ELF-1 (cell line): ENCODE measurements at regions not wholly inside any gene's neighbourhood (a gene's known extent, or its start where the extent isn't known, plus 50 kb on each side); places are given as distances from the start of the nearest gene placed in this dataset.

Experiments
- DNase-seq: peaks from one replicate; pipeline ENCODE4 v3.0.0-alpha.2; 2016; ENCODE audit warnings: low read depth, low spot score

DNA sequence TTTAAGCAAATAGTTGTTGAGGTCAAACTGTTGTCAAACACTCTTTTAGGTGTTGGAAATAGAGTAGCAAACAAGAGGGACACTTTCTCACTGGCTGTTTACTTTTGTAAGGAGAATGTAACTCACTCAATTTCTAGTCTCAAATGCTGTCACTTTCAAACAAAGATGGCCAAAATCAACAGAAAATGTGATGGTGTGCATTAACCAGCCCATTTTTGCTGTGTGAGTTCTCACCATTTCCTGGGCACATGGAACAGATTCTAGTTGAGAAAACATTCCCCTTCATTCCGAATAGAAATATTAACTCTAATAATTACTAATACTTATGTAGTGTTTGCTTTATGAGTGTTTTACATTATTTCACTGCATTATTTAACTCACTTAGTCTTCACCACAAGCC, 128.2 kb upstream of the XYLT1 start:
- no peak for DNase-seq

DNA sequence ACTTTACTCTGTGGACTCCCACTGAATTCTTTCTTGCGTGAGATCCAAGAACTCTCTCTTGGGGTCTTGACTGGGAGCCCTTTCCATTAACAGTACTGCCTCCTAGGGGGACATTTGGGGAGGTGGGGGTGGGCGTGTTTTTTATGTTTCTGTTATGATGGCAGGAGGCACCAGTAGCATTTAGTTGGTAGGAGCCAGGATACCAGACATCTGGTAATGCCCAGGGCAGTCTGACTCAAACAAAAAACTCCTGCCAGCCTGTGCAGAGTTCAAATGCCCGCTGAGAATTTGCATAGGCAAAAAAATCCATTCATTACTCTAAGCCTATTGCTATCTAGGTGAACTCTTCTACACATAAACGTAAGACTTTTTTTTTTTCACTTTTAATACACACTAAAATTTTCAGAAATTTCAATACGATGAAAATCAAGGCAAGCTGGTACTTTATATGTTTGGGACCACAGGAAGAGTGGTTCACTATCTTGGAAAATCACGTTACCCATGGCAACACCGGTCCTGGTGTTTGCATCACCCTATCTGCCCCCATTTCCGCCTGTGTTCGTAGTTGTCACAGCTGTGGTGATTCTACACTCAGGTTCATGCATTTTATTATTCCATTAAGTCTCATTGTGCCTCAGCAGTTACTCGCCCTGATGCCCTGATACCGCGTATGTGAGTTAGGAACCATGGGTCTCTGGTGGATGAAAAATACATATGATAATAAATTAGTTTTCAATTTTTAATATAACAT, 121.1 kb upstream of the XYLT1 start:
- no peak for DNase-seq

DNA sequence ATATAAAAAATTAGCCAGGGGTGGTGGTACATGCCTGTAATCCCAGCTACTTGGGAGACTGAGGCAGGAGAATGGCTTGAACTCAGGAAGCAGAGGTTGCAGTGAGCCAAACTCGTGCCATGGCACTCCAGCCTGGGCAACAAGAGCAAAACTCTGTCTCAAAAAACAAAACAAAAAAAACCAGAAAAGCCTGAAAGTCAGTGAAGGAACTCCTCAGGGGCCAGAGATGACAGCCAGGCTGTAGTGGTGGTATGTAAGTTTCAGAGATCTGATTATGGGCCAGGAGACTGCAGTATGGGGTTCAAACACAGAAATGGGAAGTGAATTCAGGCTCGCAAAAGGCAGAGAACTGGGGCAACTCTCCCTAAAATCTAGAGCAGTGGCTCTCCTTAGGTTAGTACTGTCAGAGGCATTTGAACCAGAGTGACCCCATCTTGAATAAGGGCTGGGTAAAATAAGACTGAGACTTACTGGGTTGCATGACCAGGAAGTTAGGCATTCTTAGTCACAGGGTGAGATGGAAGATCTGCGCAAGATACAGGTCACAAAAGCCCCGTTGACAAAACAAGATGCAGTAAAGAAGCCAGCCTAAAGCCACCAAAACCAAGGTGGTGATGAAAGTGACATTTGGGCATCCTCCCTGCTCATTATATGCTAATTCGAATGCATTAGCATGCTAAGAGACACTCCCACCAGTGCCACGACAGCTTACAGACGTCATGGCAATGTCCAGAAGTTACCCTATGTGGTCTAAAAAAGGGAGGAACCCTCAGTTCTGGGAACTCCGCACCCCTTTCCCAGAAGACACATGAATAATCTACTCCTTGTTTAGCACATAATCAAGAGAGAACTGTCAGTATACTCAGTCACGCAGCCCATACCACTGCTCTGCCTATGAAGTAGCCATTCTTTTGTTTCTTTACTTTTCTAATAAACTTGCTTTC, 120.2 kb upstream of the XYLT1 start:
- DNase-seq, result no peak

DNA sequence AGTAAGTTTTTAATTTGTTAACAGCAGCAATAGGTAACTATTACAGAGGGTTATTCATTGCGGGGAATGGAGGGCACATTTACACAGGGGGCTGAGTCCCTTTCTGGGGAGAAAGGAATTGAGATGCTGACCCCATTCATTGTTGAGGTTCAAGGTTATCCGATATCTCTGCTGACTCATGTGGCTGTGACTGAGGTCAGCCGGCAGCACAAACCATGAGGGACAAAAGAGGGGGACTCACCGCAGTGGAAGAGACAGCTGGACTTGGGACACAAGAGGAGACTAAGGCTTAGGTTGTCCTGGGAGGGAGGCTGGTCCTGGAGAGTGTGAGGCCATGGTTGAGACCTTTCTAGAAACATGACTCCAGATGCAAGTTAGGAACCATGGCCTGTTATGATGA, 119.1 kb upstream of the XYLT1 start:
- DNase-seq, result no peak

DNA sequence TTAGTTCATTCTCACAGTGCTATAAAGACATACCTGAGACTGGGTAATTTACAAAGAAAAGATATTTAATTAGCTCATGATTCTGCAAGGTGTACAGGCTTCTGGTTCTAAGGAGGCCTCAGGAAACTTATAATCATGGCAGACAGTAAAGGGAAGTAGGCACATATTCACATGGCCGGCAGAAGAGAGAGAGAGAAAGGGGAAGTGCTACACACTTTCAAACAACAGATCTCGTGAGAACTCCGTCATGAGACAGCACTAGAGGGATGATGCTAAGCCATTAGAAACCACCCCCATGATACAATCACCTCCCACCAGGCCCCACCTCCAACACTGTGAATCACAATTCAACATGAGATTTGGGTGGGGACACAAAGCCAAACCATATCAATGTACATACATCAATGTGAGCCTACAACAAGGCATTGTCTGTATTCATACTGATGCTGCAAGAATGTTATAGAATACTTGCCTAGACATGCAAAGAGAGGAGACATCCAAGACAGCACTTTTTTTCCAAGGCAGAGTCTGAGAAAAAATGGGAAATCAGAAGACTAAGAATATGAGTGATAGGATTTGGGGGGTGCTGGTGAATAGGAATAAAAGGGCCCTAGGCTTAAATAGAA, 114.8 kb upstream of the XYLT1 start:
- DNase-seq, result no peak

DNA sequence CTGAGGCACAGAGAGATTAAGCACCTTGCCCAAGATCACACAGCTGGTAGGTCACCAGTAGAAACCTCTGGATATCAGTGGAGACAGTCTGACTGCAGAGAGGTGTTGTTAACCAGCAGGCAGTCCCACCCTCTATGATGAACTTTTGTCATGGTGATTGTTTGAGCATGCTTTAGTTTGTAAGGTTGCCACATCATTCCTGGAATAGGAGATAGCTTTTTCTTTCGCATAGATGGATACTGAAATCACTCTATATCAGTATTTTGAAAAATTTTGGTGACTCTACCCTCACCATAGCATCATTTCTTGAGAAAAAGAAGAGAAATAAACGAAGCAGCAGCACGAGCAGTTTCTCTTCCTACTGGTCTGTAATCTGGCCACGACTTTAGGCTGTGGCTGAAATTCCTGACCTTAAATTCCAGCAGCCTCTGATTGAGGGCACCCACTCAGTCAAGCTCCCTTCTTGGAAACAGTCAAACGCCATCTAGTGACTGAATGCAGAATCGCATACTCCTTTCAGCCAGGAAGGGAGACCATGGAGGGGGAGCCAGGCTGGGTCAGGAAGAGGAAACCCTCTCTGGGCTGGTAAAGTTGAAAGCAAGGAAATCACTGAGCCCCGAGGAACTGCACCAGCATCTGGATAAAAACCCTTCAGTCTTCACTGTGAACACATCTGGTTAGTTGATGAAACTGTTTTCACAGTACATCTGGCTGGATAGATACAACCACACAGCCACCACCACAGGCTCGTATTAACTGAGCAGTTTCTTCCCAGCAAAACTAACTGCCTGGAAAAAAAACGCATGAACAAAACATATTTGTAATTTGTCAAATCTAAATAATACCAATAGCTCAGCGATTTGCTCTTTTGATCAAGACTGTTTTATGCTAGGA, 108.5 kb upstream of the XYLT1 start:
- peak; percentile 89 for DNase-seq

DNA sequence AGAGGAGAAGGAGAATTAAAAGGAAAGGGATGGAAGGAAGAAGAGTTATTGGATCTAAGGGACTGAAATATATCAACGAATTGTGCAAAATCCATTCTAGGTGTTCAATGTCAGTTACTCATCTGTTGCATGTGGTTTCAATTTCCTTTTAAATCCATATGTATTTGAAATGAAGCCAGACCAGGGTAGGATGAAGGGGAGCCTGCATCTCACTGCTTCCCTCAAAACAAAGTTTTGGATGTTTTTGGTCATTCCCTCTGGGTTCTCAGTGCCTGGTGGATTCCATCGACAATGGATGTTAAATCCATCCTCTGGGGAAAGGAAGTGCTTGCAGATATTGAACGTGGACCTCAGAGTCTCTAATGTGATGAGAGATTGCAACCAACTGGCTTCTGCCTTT, 103.5 kb upstream of the XYLT1 start:
- no peak for DNase-seq

DNA sequence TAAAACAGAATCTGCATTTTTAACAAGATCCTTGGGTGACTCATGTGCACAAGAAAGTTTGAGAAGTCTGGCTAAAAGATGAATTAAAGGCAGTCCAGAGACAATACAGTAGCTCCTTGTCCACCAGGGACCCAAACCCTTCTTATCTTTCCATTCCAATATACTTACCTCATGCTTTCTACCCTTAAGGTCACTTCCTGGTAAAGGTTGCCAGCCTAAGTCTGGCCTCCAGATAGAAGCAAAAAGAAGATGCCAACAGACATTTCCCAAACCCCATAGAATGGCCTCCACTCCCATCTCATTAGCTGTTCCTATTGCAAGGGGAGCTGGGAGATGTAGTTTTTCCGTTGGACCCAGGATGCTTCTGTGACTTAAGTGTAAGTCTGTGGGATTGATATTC, 101.4 kb upstream of the XYLT1 start:
- no peak for DNase-seq

DNA sequence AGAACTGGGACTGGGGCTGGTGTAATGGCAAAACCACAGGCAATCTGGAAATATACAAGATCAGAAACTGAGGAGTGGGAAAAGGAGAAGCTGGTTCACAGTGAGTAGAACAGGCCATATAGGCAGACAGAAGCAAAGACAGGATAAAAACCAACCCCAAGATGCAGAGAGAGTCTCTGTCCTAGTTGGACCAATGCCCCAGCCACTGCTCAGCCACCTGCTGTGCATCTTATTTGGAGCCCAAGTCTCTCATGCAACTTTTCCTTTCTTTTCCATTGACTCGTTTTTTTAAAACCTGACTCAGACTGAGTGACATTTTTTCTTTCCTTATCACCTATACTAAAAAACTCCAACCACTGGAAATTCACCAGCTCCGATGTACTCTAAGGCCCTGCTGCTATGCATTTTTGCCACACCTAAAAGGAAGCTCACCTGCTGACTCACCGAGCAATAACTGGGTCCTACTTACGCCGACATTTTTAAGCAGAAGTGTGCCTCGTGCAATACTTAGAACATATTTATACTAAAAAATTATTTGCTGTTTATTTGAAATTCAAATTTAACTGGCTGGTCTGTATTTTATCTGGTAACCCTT, 100.8 kb upstream of the XYLT1 start:
- no peak for DNase-seq

DNA sequence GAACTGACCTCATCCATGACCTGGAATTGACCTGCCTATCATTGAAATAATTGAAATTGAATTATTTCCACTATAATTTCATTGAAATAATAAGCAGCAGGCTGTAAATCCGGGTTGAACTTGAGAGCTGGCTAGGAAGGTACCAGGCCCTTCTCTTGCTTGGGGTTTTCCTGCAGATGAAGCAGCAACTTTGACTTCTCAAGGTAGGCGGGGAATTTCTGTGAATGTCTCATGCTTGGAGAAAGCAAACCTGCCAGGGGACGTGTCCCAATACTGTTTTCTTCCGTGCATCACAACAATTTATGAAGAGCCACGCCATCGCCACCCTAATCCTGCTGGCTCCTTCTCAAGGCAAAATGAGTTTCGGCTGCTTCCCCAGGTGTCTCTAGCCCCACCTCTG, 97.5 kb upstream of the XYLT1 start:
- DNase-seq, result no peak

DNA sequence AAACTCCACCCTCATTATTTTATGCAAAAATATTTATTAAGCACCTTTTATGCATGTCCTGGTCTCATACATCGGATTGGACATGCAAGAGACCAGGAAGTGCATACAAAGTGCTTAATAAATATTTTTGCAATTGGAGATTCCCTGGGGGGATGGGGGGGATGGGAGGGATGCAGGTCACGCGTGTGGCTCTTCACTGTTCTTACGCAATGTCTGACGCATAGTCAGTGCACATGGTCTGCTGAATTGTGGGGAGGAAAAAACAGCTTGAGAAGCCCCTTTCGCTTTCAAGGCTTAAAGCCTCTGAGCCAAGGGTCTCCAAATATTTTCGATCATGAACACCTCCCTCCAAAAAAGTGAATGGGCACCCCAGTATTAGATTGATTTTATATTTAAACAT, 96.7 kb upstream of the XYLT1 start:
- no peak for DNase-seq

DNA sequence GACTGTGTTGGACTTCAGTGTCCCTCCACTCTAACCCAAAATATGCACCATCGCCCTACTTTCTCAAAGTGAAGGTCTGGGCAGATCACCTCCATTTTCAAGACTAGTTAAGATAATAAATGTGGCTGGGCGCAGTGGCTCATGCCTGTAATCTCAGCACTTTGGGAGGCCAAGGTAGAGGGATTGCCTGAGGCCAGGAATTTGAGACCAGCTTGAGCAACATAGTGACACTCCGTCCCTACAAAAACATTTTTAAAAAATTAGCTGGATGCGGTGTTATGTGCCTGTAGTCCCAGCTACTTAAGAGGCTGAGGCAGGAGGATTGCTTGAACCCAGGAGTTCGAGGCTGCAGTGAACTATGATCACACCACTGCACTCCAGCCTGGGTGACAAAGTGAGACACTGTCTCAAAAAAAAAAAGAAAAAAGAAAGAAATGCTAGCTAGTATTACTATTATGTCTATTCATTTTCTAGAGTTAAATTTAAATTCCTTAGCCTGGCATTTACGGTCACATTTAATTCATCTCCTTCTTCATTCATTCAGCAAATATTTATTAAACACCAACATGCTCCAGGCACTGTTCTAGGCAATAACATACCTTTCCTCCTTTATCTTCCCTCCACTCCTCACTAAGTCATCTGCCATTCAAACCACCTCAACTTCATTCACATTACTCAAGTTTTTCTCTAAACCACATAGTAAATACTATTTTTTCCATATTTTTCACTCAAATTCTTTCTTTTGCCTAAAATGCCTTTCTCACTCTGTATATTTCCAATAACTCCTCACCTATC, 96.1 kb upstream of the XYLT1 start:
- DNase-seq, result no peak

DNA sequence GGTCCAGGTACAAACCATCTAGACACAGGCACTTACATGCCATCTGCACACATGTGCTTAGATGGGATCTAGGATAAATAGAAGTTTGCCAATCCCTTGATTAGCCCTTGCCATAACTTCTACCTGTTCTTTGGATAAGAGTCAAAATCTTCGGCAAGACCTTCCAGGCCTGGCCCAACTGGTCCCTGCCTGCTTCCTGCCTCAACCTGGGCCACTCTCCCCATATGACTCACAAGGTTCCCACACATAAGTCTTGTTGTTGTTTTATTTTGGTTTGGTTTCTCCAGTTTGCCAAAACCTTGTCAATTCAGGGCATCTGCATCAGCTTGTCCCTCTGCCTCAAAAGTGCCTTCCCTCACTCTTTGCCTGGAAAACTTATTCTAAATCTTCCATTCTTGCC, 95.3 kb upstream of the XYLT1 start:
- DNase-seq, result no peak

DNA sequence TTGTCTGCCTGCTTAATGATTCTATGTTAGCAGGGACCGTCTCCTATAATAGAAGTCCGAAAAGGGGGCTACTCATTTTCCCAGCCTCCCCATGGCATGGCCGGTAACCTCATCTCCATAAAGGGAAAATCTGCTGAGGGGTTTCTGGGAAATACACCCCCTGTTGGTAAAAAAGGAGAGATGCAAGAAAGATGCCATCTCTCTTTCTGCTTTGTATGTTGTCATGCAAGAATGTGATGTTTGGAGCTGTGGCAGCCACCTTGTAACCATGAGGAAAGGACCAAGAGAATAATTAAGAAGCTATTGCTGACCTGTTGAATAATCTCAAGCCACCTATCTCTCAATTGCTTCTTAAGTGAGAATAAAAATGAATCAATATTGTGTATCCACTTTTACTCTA, 94.8 kb upstream of the XYLT1 start:
- DNase-seq, result no peak

DNA sequence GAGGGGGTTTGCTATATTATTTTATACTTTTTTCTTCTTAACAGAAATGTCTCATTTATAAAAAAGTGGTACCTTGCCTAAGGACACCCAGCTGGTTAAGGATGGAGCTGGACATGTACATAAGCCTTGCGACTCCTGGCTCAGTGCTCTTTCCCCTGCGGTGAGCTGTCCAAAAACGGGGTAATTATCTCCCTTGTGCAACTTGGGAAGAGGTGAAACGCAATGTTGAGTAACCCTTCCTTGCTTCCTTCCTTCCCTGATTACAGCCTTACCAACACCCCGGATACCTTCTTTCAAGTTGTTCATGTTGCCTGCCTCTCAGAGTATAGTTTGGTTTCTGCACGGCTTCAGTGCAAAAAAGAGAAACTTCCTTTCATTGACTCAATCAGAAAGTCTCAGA, 94.1 kb upstream of the XYLT1 start:
- DNase-seq, result no peak

DNA sequence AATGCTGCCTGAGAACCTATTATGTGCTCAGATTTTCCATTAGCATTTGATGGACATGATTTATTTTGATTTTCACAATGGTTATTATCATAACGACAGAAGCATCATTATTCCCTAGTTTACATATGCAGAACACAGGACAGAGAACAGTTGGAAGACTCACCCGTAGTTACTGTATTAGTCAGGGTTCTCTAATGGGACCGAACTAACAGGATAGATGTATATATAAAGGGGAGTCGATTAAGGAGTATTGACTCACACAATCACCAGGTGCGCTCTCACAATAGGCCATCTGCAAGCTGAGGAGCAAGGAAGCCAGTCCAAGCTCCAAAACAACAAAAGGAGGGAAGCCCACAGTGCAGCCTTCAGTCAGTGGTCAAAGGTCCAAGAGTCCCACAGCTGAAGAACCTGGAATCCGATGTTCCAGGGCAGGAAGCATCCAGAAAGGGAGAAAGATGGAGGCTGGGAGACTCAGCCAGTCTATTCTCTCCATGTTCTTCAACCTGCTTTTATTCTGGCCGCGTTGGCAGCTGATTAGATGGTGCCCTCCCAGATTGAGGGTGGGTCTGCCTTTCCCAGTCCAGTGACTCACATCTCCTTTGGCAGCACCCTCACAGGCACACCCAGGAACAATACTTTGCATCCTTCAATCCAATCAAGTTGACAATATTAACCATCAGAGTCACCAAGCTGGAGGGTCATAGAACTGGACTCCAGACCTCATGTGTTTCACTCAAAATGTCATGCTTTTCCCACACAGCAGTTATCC, 92.7 kb upstream of the XYLT1 start:
- no peak for DNase-seq

DNA sequence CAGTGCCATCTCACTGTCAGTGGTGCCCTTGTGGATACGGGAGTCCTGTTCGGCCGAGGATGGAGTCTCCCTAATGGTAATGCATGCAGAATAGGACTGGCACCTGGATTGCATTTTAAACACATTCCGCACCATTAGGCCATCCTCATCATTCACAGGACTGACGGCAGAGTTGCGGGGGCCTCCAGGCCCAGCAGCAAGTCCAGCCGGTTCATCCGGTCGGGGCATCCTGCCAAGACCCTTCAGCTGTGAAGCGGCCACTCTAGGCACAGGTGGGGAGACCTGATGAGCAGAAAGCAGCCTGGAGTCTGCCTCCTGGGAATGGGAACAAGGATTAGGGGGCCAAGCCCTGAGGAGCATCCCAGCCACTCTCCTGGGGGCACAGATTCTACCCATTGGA, 90.3 kb upstream of the XYLT1 start:
- DNase-seq, result peak; percentile 25

DNA sequence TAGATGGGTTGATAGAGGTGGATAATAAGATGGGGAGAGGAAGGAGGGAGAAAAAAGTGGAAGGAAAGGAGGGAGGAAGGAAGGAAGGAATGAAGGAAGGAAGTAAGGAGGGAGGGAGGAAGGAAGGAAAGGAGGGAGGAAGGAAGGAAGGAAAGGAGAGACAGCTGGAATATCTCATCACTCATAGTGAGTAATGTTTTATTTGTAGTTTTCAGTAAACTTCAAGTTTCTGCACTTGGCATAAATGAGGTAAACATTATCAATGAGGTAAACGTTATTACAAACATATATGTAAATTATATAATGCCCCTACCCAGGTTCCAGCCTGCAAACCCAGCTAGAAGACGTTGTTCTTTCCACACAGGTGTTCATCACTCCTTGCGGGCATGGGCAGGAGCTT, 89.8 kb upstream of the XYLT1 start:
- no peak for DNase-seq

DNA sequence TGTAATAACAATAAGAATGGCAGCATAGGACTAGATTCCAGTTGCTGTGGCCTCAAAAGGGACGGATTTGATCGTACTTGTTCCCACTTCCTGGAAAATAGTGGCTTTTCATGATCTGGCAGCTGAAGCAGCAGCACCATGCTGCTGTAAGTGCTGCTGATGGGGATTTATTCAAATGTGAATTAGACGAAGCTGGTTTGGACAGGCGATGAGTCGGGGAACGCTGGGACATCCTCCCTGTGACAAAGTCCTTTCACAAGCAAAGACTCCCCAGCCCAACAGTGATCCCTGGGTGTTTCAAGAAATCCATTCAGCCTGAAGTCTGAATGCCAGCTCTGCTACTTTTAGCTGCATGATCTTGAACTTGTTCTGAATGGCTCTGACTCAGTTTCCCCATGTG, 88.6 kb upstream of the XYLT1 start:
- no peak for DNase-seq

DNA sequence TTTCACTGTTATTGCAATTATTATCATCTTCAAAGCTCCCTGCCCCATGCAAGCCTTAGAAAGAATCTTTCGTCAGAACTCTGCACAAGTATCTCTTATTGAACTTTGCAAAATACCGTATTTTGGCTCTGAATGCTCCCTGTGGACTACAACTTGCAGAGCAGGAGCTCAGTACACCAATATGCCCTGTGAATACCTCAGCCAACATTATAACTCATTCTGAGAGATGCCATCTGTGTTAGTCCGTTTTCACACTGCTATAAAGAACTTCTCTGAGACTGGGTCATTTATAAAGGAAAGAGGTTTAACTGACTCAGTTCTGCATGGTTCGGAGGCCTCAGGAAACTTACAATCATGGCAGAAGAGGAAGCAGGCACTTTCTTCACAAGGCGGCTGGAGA, 87.2 kb upstream of the XYLT1 start:
- no peak for DNase-seq
